Smooth muscle cell (in vitro differentiated cells): ENCODE measurements at regions not wholly inside any gene's neighbourhood (a gene's known extent, or its start where the extent isn't known, plus 50 kb on each side); places are given as distances from the start of the nearest gene placed in this dataset.

Source experiments
- DNase-seq: peaks from one replicate; lab custom pipeline; 2025; ENCODE audit not compliant: unreplicated experiment; lab: John Stamatoyannopoulos, UW
- H2AFZ ChIP-seq: fragments of 200-600 bp; sonication (generic); 2 replicates; pipeline ENCODE4 v1.6.0; 2016; ENCODE audit warnings: antibody characterized with exemption, low read depth, mild to moderate bottlenecking
- H3F3A ChIP-seq: fragments of 200-600 bp; sonication (generic); 2 replicates; pipeline ENCODE4 v1.6.0; 2017; ENCODE audit warnings: antibody characterized with exemption, low read depth
- H3K27ac ChIP-seq: fragments of 200-600 bp; sonication (generic); 2 replicates; pipeline ENCODE4 v1.5.1; 2016; ENCODE audit warnings: low read depth, mild to moderate bottlenecking
- H3K27me3 ChIP-seq: fragments of 200-600 bp; sonication (generic); 2 replicates; pipeline ENCODE4 v1.6.1; 2016; ENCODE audit warnings: low read depth, mild to moderate bottlenecking
- H3K36me3 ChIP-seq: fragments of 200-600 bp; sonication (generic); 2 replicates; pipeline ENCODE4 v1.5.1; 2016; ENCODE audit warnings: low read depth
- H3K4me1 ChIP-seq: fragments of 200-600 bp; sonication (generic); 2 replicates; pipeline ENCODE4 v1.5.1; 2016; ENCODE audit warnings: low read depth
- H3K4me2 ChIP-seq: fragments of 200-600 bp; sonication (generic); 2 replicates; pipeline ENCODE4 v1.6.0; 2016; ENCODE audit warnings: mild to moderate bottlenecking
- H3K4me3 ChIP-seq: fragments of 200-600 bp; sonication (generic); 2 replicates; pipeline ENCODE4 v1.5.1; 2016; ENCODE audit warnings: mild to moderate bottlenecking
- H3K79me2 ChIP-seq: fragments of 200-600 bp; sonication (generic); 2 replicates; pipeline ENCODE4 v1.6.0; 2016; ENCODE audit warnings: low read depth, mild to moderate bottlenecking
- H3K9ac ChIP-seq: fragments of 200-600 bp; sonication (generic); 2 replicates; pipeline ENCODE4 v1.6.0; 2016; ENCODE audit warnings: low read depth
- H3K9me3 ChIP-seq: fragments of 200-600 bp; sonication (generic); replicated peaks from 2 replicates; pipeline ENCODE4 v1.5.1; 2016; ENCODE audit warnings: low read depth
- H4K20me1 ChIP-seq: fragments of 200-600 bp; sonication (generic); 2 replicates; pipeline ENCODE4 v1.6.0; 2016; ENCODE audit warnings: low read depth
- CTCF ChIP-seq: fragments of 200-600 bp; sonication (generic); IDR thresholded peaks from 2 replicates; pipeline ENCODE4 v1.5.1; 2017; ENCODE audit warnings: borderline replicate concordance, mild to moderate bottlenecking, antibody characterized with exemption; ENCODE audit not compliant: insufficient read depth, poor library complexity, severe bottlenecking
- WGBS: methylation state at CpG from one replicate; pipeline ENCODE4 v1.1.7; 2016; ENCODE audit warnings: low lambda C conversion rate; 5-methylcytosine and 5-hydroxymethylcytosine counted together

- H3K36me3 ChIP-seq, result no peaks in the 10 kb centered on the region
- 79% methylated on average over 3 of the region's 3 CpGs for WGBS
- no peak for TF ChIP-seq CTCF
- no peak overlapping the region for H2AFZ ChIP-seq
- no peaks in the 10 kb centered on the region for H3K9me3 ChIP-seq
- H3K27me3 ChIP-seq, result no peaks in the 10 kb centered on the region
- no peak overlapping the region for H3K27ac ChIP-seq
- H3K4me3 ChIP-seq, result no peak overlapping the region
- no peak overlapping the region for H3K9ac ChIP-seq
- no peaks in the 10 kb centered on the region for H3F3A ChIP-seq
- H3K4me1 ChIP-seq, result no peaks in the 10 kb centered on the region
- H4K20me1 ChIP-seq, result no peaks in the 10 kb centered on the region
- no peaks in the 10 kb centered on the region for H3K79me2 ChIP-seq
- no peak for DNase-seq
- no peak overlapping the region for H3K4me2 ChIP-seq
Observed at GRCh38 chr2:34747643-34748042, 1148.5 kb upstream of the FAM98A start.

- Histone ChIP-seq H3K9ac (no peak overlapping the region), H2AFZ (no peak overlapping the region), H3K79me2 (no peaks in the 10 kb centered on the region), H3K4me2 (no peak overlapping the region), H3K27me3 (no peaks in the 10 kb centered on the region), H3K27ac (no peak overlapping the region), H3K36me3 (no peaks in the 10 kb centered on the region), H3F3A (no peaks in the 10 kb centered on the region), H3K9me3 (no peaks in the 10 kb centered on the region), H4K20me1 (no peaks in the 10 kb centered on the region), H3K4me3 (no peak overlapping the region), H3K4me1 (peaks cover 8% of the 10 kb centered on the region)
- WGBS, result 26% methylated on average over 3 of the region's 3 CpGs
- TF ChIP-seq CTCF, result no peak
- no peak for DNase-seq
Observed at GRCh38 chr2:34738691-34739090, 1139.6 kb upstream of the FAM98A start.

- no peak overlapping the region for H3K27ac ChIP-seq
- H3K27me3 ChIP-seq, result no peaks in the 10 kb centered on the region
- H3F3A ChIP-seq, result no peaks in the 10 kb centered on the region
- H3K9me3 ChIP-seq, result no peaks in the 10 kb centered on the region
- 85% methylated on average over 3 of the region's 3 CpGs for WGBS
- H2AFZ ChIP-seq, result no peak overlapping the region
- no peaks in the 10 kb centered on the region for H4K20me1 ChIP-seq
- no peak overlapping the region for H3K4me3 ChIP-seq
- H3K9ac ChIP-seq, result no peak overlapping the region
- no peaks in the 10 kb centered on the region for H3K36me3 ChIP-seq
- DNase-seq, result no peak
- no peak for TF ChIP-seq CTCF
- H3K79me2 ChIP-seq, result no peaks in the 10 kb centered on the region
- no peak overlapping the region for H3K4me2 ChIP-seq
- H3K4me1 ChIP-seq, result peaks cover 14% of the 10 kb centered on the region
Observed at GRCh38 chr2:34737146-34737545, 1138.0 kb upstream of the FAM98A start.

- Histone ChIP-seq H3K36me3 (no peaks in the 10 kb centered on the region), H3F3A (no peaks in the 10 kb centered on the region), H3K79me2 (no peaks in the 10 kb centered on the region), H3K4me2 (no peak overlapping the region), H2AFZ (no peak overlapping the region), H4K20me1 (no peaks in the 10 kb centered on the region), H3K27me3 (no peaks in the 10 kb centered on the region), H3K4me3 (no peak overlapping the region), H3K4me1 (peaks cover 16% of the 10 kb centered on the region), H3K9me3 (no peaks in the 10 kb centered on the region), H3K9ac (no peak overlapping the region), H3K27ac (no peak overlapping the region)
- no peak for TF ChIP-seq CTCF
- 76% methylated on average over 2 of the region's 2 CpGs for WGBS
- no peak for DNase-seq
Observed at GRCh38 chr2:34736482-34736881, 1137.4 kb upstream of the FAM98A start.
